ENCODE measurements at regions not wholly inside any gene's neighbourhood (a gene's known extent, or its start where the extent isn't known, plus 50 kb on each side); places are given as distances from the start of the nearest gene placed in this dataset.

DNA sequence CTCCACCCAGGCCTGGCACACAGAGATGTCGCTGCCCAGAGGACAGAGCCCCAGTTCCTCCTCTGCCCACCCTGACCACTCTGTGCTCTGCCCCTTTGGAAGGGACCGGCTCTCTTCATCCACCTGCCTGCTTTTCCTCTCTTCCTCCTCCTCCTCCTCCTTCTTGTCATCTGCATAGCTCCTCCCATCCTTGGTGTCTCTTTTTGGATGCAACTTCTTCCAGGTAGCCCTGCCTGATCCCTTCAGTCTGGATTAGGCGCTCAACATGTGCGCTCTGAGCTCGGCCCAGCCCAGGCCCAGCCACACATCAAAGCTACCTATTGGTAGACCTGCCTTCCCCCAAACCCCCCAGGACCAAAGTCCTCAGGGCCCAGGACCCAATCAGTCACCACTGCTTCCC lies 52.6 kb upstream of the RXRA start:
- DNase-seq (ENCODE audit: low read depth) = no peak

DNA sequence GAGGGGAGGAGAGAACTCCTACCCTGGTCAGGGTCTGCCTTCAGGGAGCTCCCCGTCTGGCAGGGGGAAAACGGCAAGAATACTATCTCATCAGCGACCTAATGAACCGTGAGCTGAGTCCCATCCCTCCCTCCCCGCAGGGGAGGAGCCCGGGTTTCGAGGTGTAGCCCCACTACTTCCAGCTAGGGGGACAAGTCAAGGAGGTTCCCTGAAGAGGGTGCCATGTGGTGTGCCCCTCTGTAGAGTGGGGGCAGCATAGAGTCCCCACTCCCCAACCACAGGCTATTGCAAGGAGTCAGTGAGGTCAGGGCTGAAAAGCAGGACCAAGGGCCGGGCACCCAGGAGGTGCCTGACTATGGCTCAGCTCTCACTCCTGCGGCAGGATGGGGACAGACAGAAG lies 50.9 kb upstream of the RXRA start:
- DNase-seq (ENCODE audit: low read depth) = no peak

- DNase-seq (ENCODE audit: low read depth) = no peak
Measured at GRCh38 chr9:134276453-134277245, 49.6 kb upstream of the RXRA start.

Data from EH (cell line).